Esophagus squamous epithelium (tissue), 4 donors: ENCODE measurements at regions not wholly inside any gene's neighbourhood (a gene's known extent, or its start where the extent isn't known, plus 50 kb on each side); places are given as distances from the start of the nearest gene placed in this dataset.

Source experiments
- POLR2A ChIP-seq, 4 donors: fragments of 450-650 bp; IDR thresholded peaks; one replicate each; pipeline ENCODE4 v1.6.1; 2017; ENCODE audit warnings: antibody characterized with exemption in 4 of 4, mild to moderate bottlenecking in 4 of 4, moderate library complexity in 3 of 4
- TF ChIP-seq, protein P1 (sequence below), 6 experiments: fragments of 450-650 bp in 4 of 6; fragments of 200-600 bp in 2 of 6; sonication (generic) in 2 of 6; IDR thresholded peaks; one replicate each; pipeline ENCODE4 v1.5.1; 2016 to 2019; ENCODE audit warnings: antibody characterized with exemption in 6 of 6, mild to moderate bottlenecking in 4 of 6, moderate library complexity in 4 of 6

- TF ChIP-seq, protein P1, sequence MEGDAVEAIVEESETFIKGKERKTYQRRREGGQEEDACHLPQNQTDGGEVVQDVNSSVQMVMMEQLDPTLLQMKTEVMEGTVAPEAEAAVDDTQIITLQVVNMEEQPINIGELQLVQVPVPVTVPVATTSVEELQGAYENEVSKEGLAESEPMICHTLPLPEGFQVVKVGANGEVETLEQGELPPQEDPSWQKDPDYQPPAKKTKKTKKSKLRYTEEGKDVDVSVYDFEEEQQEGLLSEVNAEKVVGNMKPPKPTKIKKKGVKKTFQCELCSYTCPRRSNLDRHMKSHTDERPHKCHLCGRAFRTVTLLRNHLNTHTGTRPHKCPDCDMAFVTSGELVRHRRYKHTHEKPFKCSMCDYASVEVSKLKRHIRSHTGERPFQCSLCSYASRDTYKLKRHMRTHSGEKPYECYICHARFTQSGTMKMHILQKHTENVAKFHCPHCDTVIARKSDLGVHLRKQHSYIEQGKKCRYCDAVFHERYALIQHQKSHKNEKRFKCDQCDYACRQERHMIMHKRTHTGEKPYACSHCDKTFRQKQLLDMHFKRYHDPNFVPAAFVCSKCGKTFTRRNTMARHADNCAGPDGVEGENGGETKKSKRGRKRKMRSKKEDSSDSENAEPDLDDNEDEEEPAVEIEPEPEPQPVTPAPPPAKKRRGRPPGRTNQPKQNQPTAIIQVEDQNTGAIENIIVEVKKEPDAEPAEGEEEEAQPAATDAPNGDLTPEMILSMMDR (IDR thresholded peaks at IDR 0.05) = no peak
- no peak for TF ChIP-seq POLR2A (IDR thresholded peaks at IDR 0.05)
These were observed 565.5 kb downstream of the EPM2A start for GRCh38 chr6:145169726-145170224.
